H1 (cell line): ENCODE measurements at regions not wholly inside any gene's neighbourhood (a gene's known extent, or its start where the extent isn't known, plus 50 kb on each side); places are given as distances from the start of the nearest gene placed in this dataset.

Experiments
- CTCF ChIA-PET: fragments of 300-600 bp; sonication (Branson Sonifier 250); formaldehyde crosslinking; loops from one replicate; lab custom pipeline; 2021; ENCODE audit not compliant: partially characterized antibody; lab: Charles Lee
- POLR2A ChIA-PET: fragments of 300-600 bp; sonication (Branson Sonifier 250); formaldehyde crosslinking; loops from one replicate; lab custom pipeline; 2021; ENCODE audit warnings: inconsistent platforms; ENCODE audit not compliant: partially characterized antibody; lab: Charles Lee
- DNase-seq, 2 experiments: peaks; one replicate each; pipeline versions ENCODE4 v3.0.0 to v3.0.0-alpha.2; 2010 to 2022; ENCODE audit warnings: low spot score in 2 of 2, low read depth in 1 of 2, mixed read lengths in 1 of 2
- FAIRE-seq: peaks from 2 replicates; lab custom pipeline; 2011; peaks lifted over from hg19 to GRCh38; lab: Jason Lieb, UNC
- H2AFZ ChIP-seq: 2 replicates; pipeline ENCODE4 v1.8.1; 2012; ENCODE audit warnings: low read length, inconsistent platforms
- H2AK5ac ChIP-seq: 2 replicates; pipeline ENCODE4 v1.6.1; 2013; ENCODE audit warnings: low read depth, low read length
- H2BK120ac ChIP-seq: replicated peaks from 2 replicates; pipeline ENCODE3; 2013; ENCODE audit warnings: low read depth, low read length, inconsistent platforms
- H2BK12ac ChIP-seq: 2 replicates; pipeline ENCODE4 v1.6.1; 2013; ENCODE audit warnings: low read depth, low read length
- H2BK15ac ChIP-seq: 2 replicates; pipeline ENCODE4 v1.6.1; 2013; ENCODE audit warnings: low read length
- H2BK20ac ChIP-seq: 2 replicates; pipeline ENCODE4 v1.6.1; 2013; ENCODE audit warnings: low read length
- H2BK5ac ChIP-seq: 2 replicates; pipeline ENCODE4 v1.6.1; 2013; ENCODE audit warnings: low read depth, low read length
- H3K14ac ChIP-seq: 2 replicates; pipeline ENCODE4 v1.6.1; 2013; ENCODE audit warnings: inconsistent platforms; ENCODE audit not compliant: insufficient read length
- H3K18ac ChIP-seq: 2 replicates; pipeline ENCODE4 v1.6.1; 2013; ENCODE audit warnings: low read length; ENCODE audit errors: extremely low read depth
- H3K23ac ChIP-seq: 2 replicates; pipeline ENCODE4 v1.6.1; 2013; ENCODE audit warnings: inconsistent platforms; ENCODE audit not compliant: insufficient read length
- H3K23me2 ChIP-seq: 2 replicates; pipeline ENCODE4 v1.6.1; 2013; ENCODE audit warnings: low read depth, low read length
- H3K27ac ChIP-seq: 2 replicates; pipeline ENCODE4 v1.6.1; 2011; ENCODE audit warnings: low read depth, low read length, inconsistent platforms
- H3K27me3 ChIP-seq, 4 experiments: replicated peaks in 1 of 4; 1 replicate in 1 of 4; 2 replicates in 3 of 4; pipeline versions ENCODE4 v1.6.1 to v1.8.1; 2011 to 2013; ENCODE audit warnings: low read length in 3 of 4, mild to moderate bottlenecking in 3 of 4, inconsistent platforms in 2 of 4, mixed read lengths in 2 of 4, moderate library complexity in 1 of 4; ENCODE audit not compliant: control insufficient read depth in 3 of 4, insufficient read depth in 3 of 4; ENCODE audit errors: extremely low read depth in 1 of 4
- H3K36me3 ChIP-seq, 4 experiments: 2 replicates each; pipeline versions ENCODE4 v1.6.1 to v1.8.1; 2011 to 2013; ENCODE audit warnings: mild to moderate bottlenecking in 4 of 4, low read length in 3 of 4, moderate library complexity in 2 of 4, control low read depth in 1 of 4, inconsistent platforms in 1 of 4; ENCODE audit not compliant: insufficient read depth in 4 of 4, control insufficient read depth in 2 of 4
- H3K4ac ChIP-seq: replicated peaks from 2 replicates; pipeline ENCODE3; 2013; ENCODE audit warnings: low read length, low read depth, mixed read lengths, inconsistent platforms; ENCODE audit not compliant: insufficient read length
- H3K4me1 ChIP-seq, 4 experiments: replicated peaks in 1 of 4; 1 replicate in 1 of 4; 2 replicates in 3 of 4; pipeline versions ENCODE4 v1.6.1 to v1.8.1; 2011 to 2013; ENCODE audit warnings: low read length in 3 of 4, inconsistent platforms in 2 of 4, mixed read lengths in 1 of 4; ENCODE audit not compliant: insufficient read depth in 4 of 4, control insufficient read depth in 3 of 4
- H3K4me2 ChIP-seq, 2 experiments: 2 replicates each; pipeline versions ENCODE4 v1.6.1 to v1.8.1; 2011 to 2013; ENCODE audit warnings: low read depth in 2 of 2, low read length in 2 of 2, control low read depth in 1 of 2, inconsistent platforms in 1 of 2, mild to moderate bottlenecking in 1 of 2; ENCODE audit not compliant: insufficient read depth in 1 of 2
- H3K4me3 ChIP-seq, 4 experiments: fragments of 200-600, 300-600 bp in 1 of 4; sonication (generic), shearing (Covaris generic), sonication (Bioruptor Twin) in 1 of 4; 2 replicates each; pipeline versions ENCODE4 v1.5.1 to v1.8.1; 2011 to 2016; ENCODE audit warnings: low read length in 4 of 4, low read depth in 3 of 4, control low read depth in 2 of 4, inconsistent platforms in 2 of 4, mild to moderate bottlenecking in 2 of 4, mixed read lengths in 1 of 4, moderate library complexity in 1 of 4; ENCODE audit not compliant: insufficient read depth in 2 of 4; ENCODE audit errors: extremely low read depth in 1 of 4
- H3K56ac ChIP-seq: replicated peaks from 2 replicates; pipeline ENCODE3; 2013; ENCODE audit warnings: low read depth, mild to moderate bottlenecking, mixed read lengths, low read length, inconsistent platforms; ENCODE audit not compliant: insufficient read length
- H3K79me1 ChIP-seq: 2 replicates; pipeline ENCODE4 v1.6.1; 2013; ENCODE audit warnings: low read depth, low read length, control low read depth
- H3K79me2 ChIP-seq, 2 experiments: 2 replicates each; pipeline versions ENCODE4 v1.6.1 to v1.8.1; 2012 to 2013; ENCODE audit warnings: low read length in 2 of 2, mild to moderate bottlenecking in 2 of 2, inconsistent platforms in 1 of 2; ENCODE audit not compliant: insufficient read depth in 2 of 2, control insufficient read depth in 1 of 2
- H3K9ac ChIP-seq, 4 experiments: replicated peaks in 1 of 4; 1 replicate in 1 of 4; 2 replicates in 3 of 4; pipeline versions ENCODE4 v1.6.1 to v1.8.1; 2011 to 2013; ENCODE audit warnings: low read depth in 3 of 4, low read length in 3 of 4, control low read depth in 2 of 4, mild to moderate bottlenecking in 2 of 4, moderate library complexity in 2 of 4, inconsistent platforms in 1 of 4; ENCODE audit errors: extremely low read depth in 1 of 4
- H3K9me3 ChIP-seq, 2 experiments: 2 replicates each; pipeline versions ENCODE4 v1.6.1 to v1.8.1; 2012 to 2013; ENCODE audit warnings: mild to moderate bottlenecking in 2 of 2, moderate library complexity in 2 of 2, control low read depth in 1 of 2, inconsistent platforms in 1 of 2, low read depth in 1 of 2, low read length in 1 of 2, mixed read lengths in 1 of 2; ENCODE audit not compliant: insufficient read depth in 2 of 2
- H4K20me1 ChIP-seq, 2 experiments: replicated peaks in 1 of 2; 2 replicates each; pipeline versions ENCODE3 to v1.8.1; 2011 to 2013; ENCODE audit warnings: inconsistent platforms in 2 of 2, low read length in 2 of 2, mild to moderate bottlenecking in 1 of 2; ENCODE audit not compliant: insufficient read depth in 2 of 2, control insufficient read depth in 1 of 2
- H4K5ac ChIP-seq: 2 replicates; pipeline ENCODE4 v1.6.1; 2013; ENCODE audit warnings: low read length, low read depth, mixed read lengths, inconsistent platforms; ENCODE audit not compliant: insufficient read length
- H4K8ac ChIP-seq: 2 replicates; pipeline ENCODE4 v1.8.0; 2013; ENCODE audit warnings: mild to moderate bottlenecking, moderate library complexity, low read length, inconsistent platforms; ENCODE audit not compliant: insufficient read depth; ENCODE audit errors: extremely low read depth
- H4K91ac ChIP-seq: replicated peaks from 2 replicates; pipeline ENCODE3; 2013; ENCODE audit warnings: low read length, mixed read lengths, inconsistent platforms; ENCODE audit not compliant: insufficient read length
- BCL11A ChIP-seq, 2 experiments: IDR thresholded peaks; one replicate each; pipeline ENCODE4 v1.6.1; 2011; ENCODE audit warnings: low read depth in 2 of 2, low read length in 2 of 2, mild to moderate bottlenecking in 2 of 2
- CBX5 ChIP-seq: fragments of 300-800, 300-1000 bp; sonication (generic); IDR thresholded peaks from 2 replicates; pipeline ENCODE4 v1.7.1; 2016; ENCODE audit warnings: antibody characterized with exemption, low read length, low read depth
- CEBPB ChIP-seq: IDR thresholded peaks from 2 replicates; pipeline ENCODE4 v1.6.1; 2012; ENCODE audit warnings: low read depth, low read length
- EP300 ChIP-seq, 2 experiments: IDR thresholded peaks; 1 replicate in 1 of 2; 2 replicates in 1 of 2; pipeline ENCODE4 v1.6.1; 2011 to 2012; ENCODE audit warnings: low read depth in 2 of 2, low read length in 2 of 2, mild to moderate bottlenecking in 2 of 2, borderline replicate concordance in 1 of 2, inconsistent platforms in 1 of 2, moderate library complexity in 1 of 2
- HDAC2 ChIP-seq, 2 experiments: fragments of 300-600 bp in 1 of 2; sonication (generic) in 1 of 2; IDR thresholded peaks; 2 replicates each; pipeline ENCODE4 v1.6.1; 2011 to 2012; ENCODE audit warnings: low read depth in 2 of 2, low read length in 2 of 2, mild to moderate bottlenecking in 2 of 2, moderate library complexity in 2 of 2, borderline replicate concordance in 1 of 2, inconsistent platforms in 1 of 2
- JUND ChIP-seq: IDR thresholded peaks from 2 replicates; pipeline ENCODE4 v1.6.1; 2011; ENCODE audit warnings: mild to moderate bottlenecking, improper control_type of control experiment, low read length
- NRF1 ChIP-seq: IDR thresholded peaks from 2 replicates; pipeline ENCODE4 v1.6.1; 2011; ENCODE audit warnings: mild to moderate bottlenecking, low read depth, low read length, improper control_type of control experiment
- POLR2AphosphoS5 ChIP-seq: IDR thresholded peaks from 2 replicates; pipeline ENCODE4 v1.6.1; 2011; ENCODE audit warnings: low read depth, low read length
- RAD21 ChIP-seq, 2 experiments: IDR thresholded peaks in 1 of 2; conservative IDR thresholded peaks in 1 of 2; 2 replicates each; pipeline ENCODE4 v1.6.1; 2011; ENCODE audit warnings: low read depth in 2 of 2, low read length in 2 of 2, improper control_type of control experiment in 1 of 2, inconsistent platforms in 1 of 2, mild to moderate bottlenecking in 1 of 2, moderate library complexity in 1 of 2
- SIX5 ChIP-seq: IDR thresholded peaks from 2 replicates; pipeline ENCODE4 v1.6.1; 2011; ENCODE audit warnings: mild to moderate bottlenecking, low read depth, low read length
- SUZ12 ChIP-seq: fragments of 200-600 bp; sonication (generic); IDR thresholded peaks from 2 replicates; pipeline ENCODE4 v1.6.1; 2012; ENCODE audit warnings: mild to moderate bottlenecking, inconsistent platforms, low read length, moderate library complexity, mixed read lengths
- TEAD4 ChIP-seq: IDR thresholded peaks from 2 replicates; pipeline ENCODE4 v1.6.1; 2012; ENCODE audit warnings: low read depth, low read length, inconsistent platforms, mixed read lengths
- USF2 ChIP-seq: IDR thresholded peaks from 2 replicates; pipeline ENCODE4 v1.6.1; 2011; ENCODE audit warnings: low read length, improper control_type of control experiment
- YY1 ChIP-seq: IDR thresholded peaks from 2 replicates; pipeline ENCODE4 v1.6.1; 2011; ENCODE audit warnings: low read depth, mild to moderate bottlenecking, low read length
- WGBS, 2 experiments: shearing (Covaris generic) in 1 of 2; methylation state at CpG; one replicate each; pipeline versions ENCODE4 v1.1.6 to v1.1.7; 2013 to 2015; ENCODE audit warnings: low lambda C conversion rate in 2 of 2, mixed read lengths in 2 of 2, inconsistent platforms in 1 of 2, low coverage in 1 of 2, missing lambda C conversion rate in 1 of 2; ENCODE audit not compliant: insufficient replicate concordance in 2 of 2, insufficient coverage in 1 of 2, insufficient read length in 1 of 2; ENCODE audit errors: extremely low coverage in 1 of 2, missing lambda C conversion rate in 1 of 2; 5-methylcytosine and 5-hydroxymethylcytosine counted together

GRCh38 chr4:18252052-18252451 is 230.5 kb upstream of the LCORL start:
- FAIRE-seq: no peak
- WGBS, 2 experiments: 94% methylated on average over 1 of the region's 1 CpG; no CpG with 5 or more reads in 1 of the 2 experiments
- CTCF ChIA-PET: no interaction called here

More at GRCh38 chr4:18252052-18252451, 230.5 kb upstream of the LCORL start:
- no peak overlapping the region for H2BK120ac ChIP-seq
- no peaks in the 10 kb centered on the region for H3K79me1 ChIP-seq
- no peak overlapping the region for H2BK5ac ChIP-seq
- H3K9me3 ChIP-seq: peaks cover 52 to 65% of the 10 kb centered on the region in 2 experiments
- H3K4ac ChIP-seq: no peak overlapping the region
- H3K23me2 ChIP-seq: no peaks in the 10 kb centered on the region
- no peak overlapping the region for H2AFZ ChIP-seq
- no peak for DNase-seq
- H4K20me1 ChIP-seq: no peaks in the 10 kb centered on the region
- no peak overlapping the region for H3K14ac ChIP-seq
- H3K4me1 ChIP-seq: no peaks in the 10 kb centered on the region
- POLR2A ChIA-PET: no interaction called here
- H4K91ac ChIP-seq: no peak overlapping the region
- H3K56ac ChIP-seq: no peak overlapping the region
- no peak overlapping the region for H2BK12ac ChIP-seq
- H2BK15ac ChIP-seq: no peak overlapping the region
- H2AK5ac ChIP-seq: no peak overlapping the region
- no peak overlapping the region for H3K4me3 ChIP-seq
- no peak overlapping the region for H2BK20ac ChIP-seq
- no peak overlapping the region for H4K8ac ChIP-seq
- H3K79me2 ChIP-seq: no peaks in the 10 kb centered on the region
- H3K36me3 ChIP-seq: no peaks in the 10 kb centered on the region
- no peak for TF ChIP-seq POLR2AphosphoS5
- TF ChIP-seq BCL11A (IDR thresholded peaks at IDR 0.05; ENCODE audit: low read depth in 2 of 2, low read length in 2 of 2): no peak
- TF ChIP-seq USF2: no peak
- TF ChIP-seq CBX5: no peak
- no peak for TF ChIP-seq TEAD4
- no peak for TF ChIP-seq RAD21 (IDR thresholded peaks at IDR 0.05 in 1 of 2, conservative IDR thresholded peaks at IDR 0.05 in 1 of 2; ENCODE audit: low read depth in 2 of 2, low read length in 2 of 2)
- TF ChIP-seq NRF1: no peak
- TF ChIP-seq YY1: no peak
- TF ChIP-seq EP300 (IDR thresholded peaks at IDR 0.05; ENCODE audit: borderline replicate concordance in 1 of 2, low read depth in 2 of 2, low read length in 2 of 2): no peak
- no peak for TF ChIP-seq SUZ12
- TF ChIP-seq SIX5: no peak
- TF ChIP-seq CEBPB: no peak
- no peak for TF ChIP-seq HDAC2 (IDR thresholded peaks at IDR 0.05; ENCODE audit: borderline replicate concordance in 1 of 2, low read depth in 2 of 2, low read length in 2 of 2)
- no peak for TF ChIP-seq JUND
- TF ChIP-seq, all 59 proteins: peak for 0
- Histone ChIP-seq H3K4me2 (no peak overlapping the region), H4K5ac (no peak overlapping the region), H3K18ac (no peak overlapping the region), H3K27me3 (no peaks in the 10 kb centered on the region), H3K27ac (no peak overlapping the region), H3K23ac (no peak overlapping the region), H3K9ac (no peak overlapping the region)
